ENCODE measurements at regions not wholly inside any gene's neighbourhood (a gene's known extent, or its start where the extent isn't known, plus 50 kb on each side); places are given as distances from the start of the nearest gene placed in this dataset.

DNA sequence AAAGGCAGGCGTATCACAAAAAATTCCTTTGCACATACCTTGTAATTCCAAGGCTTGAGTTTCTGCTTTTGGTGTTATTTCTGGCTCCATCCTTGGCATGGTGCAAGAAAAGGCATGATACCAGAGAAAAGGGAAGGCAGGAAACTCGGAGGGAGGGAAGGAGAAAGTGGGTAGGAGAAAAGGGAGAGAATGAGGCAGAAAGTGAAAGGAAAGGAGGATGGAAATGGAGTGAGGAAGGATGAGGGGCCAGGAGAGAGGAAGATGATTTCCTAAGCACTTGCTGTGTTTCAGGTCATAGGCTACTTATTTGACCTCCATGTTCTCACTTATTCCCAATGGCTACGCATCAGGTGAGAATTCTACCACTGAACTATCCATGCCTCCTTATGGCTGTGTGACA is 110.8 kb upstream of the JCAD start:
- Mint-ChIP-seq H3K4me1 (no peaks in the 10 kb centered on the region), H3K27me3 (ENCODE audit: insufficient read depth, low read depth, poor library complexity) (peaks cover 1% of the 10 kb centered on the region), H3K36me3 (ENCODE audit: low read depth) (no peaks in the 10 kb centered on the region), H3K9me3 (peaks cover 6% of the 10 kb centered on the region; the same call in 2 of the 3 replicates), H3K4me3 (no peak overlapping the region), H3K27ac (no peak overlapping the region)
- Histone ChIP-seq H3K27me3 (ENCODE audit: insufficient read depth) (no peaks in the 10 kb centered on the region), H3F3A (replicated peaks; ENCODE audit: low read depth) (no peaks in the 10 kb centered on the region), H4K20me1 (replicated peaks; ENCODE audit: insufficient read depth) (no peaks in the 10 kb centered on the region), H3K36me3 (ENCODE audit: insufficient read depth) (no peaks in the 10 kb centered on the region), H3K27ac (ENCODE audit: low read depth) (no peak overlapping the region), H3K4me3 (no peak overlapping the region), H3K4me2 (no peak overlapping the region), H3K9me2 (ENCODE audit: insufficient read depth) (no peaks in the 10 kb centered on the region), H3K79me2 (replicated peaks; ENCODE audit: insufficient read depth) (no peaks in the 10 kb centered on the region), H2AFZ (no peak overlapping the region), H3K4me1 (ENCODE audit: insufficient read depth) (no peaks in the 10 kb centered on the region)
- DNase-seq (ENCODE audit: low spot score) (no peak), ATAC-seq (no peak)
- TF ChIP-seq ZNF331 (CRISPR knock-in tag; IDR thresholded peaks at IDR 0.05; ENCODE audit: low read depth): no peak
- TF ChIP-seq EZH2phosphoT487 (IDR thresholded peaks at IDR 0.05; ENCODE audit: unreplicated experiment): no peak
- no peak for TF ChIP-seq ZNF114 (CRISPR knock-in tag; IDR thresholded peaks at IDR 0.05)
- no peak for TF ChIP-seq ETS1 (IDR thresholded peaks at IDR 0.05)
- TF ChIP-seq POLR2AphosphoS5 (IDR thresholded peaks at IDR 0.05; ENCODE audit: low read depth): no peak
- no peak for TF ChIP-seq NANOG (IDR thresholded peaks at IDR 0.05; ENCODE audit: borderline replicate concordance)
- TF ChIP-seq STAT1 (IDR thresholded peaks at IDR 0.05; ENCODE audit: unreplicated experiment): no peak
- no peak for TF ChIP-seq EZH2 (IDR thresholded peaks at IDR 0.05; ENCODE audit: low read depth, unreplicated experiment)
- no peak for TF ChIP-seq ZNF462 (CRISPR knock-in tag; IDR thresholded peaks at IDR 0.05)
- TF ChIP-seq, protein P1, sequence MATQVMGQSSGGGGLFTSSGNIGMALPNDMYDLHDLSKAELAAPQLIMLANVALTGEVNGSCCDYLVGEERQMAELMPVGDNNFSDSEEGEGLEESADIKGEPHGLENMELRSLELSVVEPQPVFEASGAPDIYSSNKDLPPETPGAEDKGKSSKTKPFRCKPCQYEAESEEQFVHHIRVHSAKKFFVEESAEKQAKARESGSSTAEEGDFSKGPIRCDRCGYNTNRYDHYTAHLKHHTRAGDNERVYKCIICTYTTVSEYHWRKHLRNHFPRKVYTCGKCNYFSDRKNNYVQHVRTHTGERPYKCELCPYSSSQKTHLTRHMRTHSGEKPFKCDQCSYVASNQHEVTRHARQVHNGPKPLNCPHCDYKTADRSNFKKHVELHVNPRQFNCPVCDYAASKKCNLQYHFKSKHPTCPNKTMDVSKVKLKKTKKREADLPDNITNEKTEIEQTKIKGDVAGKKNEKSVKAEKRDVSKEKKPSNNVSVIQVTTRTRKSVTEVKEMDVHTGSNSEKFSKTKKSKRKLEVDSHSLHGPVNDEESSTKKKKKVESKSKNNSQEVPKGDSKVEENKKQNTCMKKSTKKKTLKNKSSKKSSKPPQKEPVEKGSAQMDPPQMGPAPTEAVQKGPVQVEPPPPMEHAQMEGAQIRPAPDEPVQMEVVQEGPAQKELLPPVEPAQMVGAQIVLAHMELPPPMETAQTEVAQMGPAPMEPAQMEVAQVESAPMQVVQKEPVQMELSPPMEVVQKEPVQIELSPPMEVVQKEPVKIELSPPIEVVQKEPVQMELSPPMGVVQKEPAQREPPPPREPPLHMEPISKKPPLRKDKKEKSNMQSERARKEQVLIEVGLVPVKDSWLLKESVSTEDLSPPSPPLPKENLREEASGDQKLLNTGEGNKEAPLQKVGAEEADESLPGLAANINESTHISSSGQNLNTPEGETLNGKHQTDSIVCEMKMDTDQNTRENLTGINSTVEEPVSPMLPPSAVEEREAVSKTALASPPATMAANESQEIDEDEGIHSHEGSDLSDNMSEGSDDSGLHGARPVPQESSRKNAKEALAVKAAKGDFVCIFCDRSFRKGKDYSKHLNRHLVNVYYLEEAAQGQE (IDR thresholded peaks at IDR 0.05; ENCODE audit: unreplicated experiment): no peak
- TF ChIP-seq CREB1 (CRISPR knock-in tag; IDR thresholded peaks at IDR 0.05; ENCODE audit: low read depth): no peak

Data from GM23338 (cell line).